Mesothelial cell of epicardium (in vitro differentiated cells): ENCODE measurements at regions not wholly inside any gene's neighbourhood (a gene's known extent, or its start where the extent isn't known, plus 50 kb on each side); places are given as distances from the start of the nearest gene placed in this dataset.

Experiments
- DNase-seq, 2 experiments: peaks; one replicate each; pipeline ENCODE4 v3.0.0; 2021; ENCODE audit warnings: low spot score in 2 of 2; ENCODE audit not compliant: unreplicated experiment in 2 of 2
- H3K27ac Mint-ChIP-seq: 2 replicates; pipeline ENCODE4 v1.8.0; 2021; ENCODE audit warnings: mixed read lengths
- H3K27me3 Mint-ChIP-seq: 2 replicates; pipeline ENCODE4 v1.8.0; 2021; ENCODE audit warnings: low read depth, mixed read lengths
- H3K36me3 Mint-ChIP-seq: 2 replicates; pipeline ENCODE4 v1.8.0; 2021; ENCODE audit warnings: mixed read lengths
- H3K4me1 Mint-ChIP-seq: 2 replicates; pipeline ENCODE4 v1.8.0; 2021; ENCODE audit warnings: mixed read lengths
- H3K4me3 Mint-ChIP-seq: 2 replicates; pipeline ENCODE4 v1.8.0; 2021; ENCODE audit warnings: mild to moderate bottlenecking, moderate library complexity, mixed read lengths
- H3K9me3 Mint-ChIP-seq: 2 replicates; pipeline ENCODE4 v1.8.0; 2021; ENCODE audit warnings: mixed read lengths
- CTCF ChIP-seq: fragments of 200-600 bp; sonication (generic); IDR thresholded peaks from one replicate; pipeline ENCODE4 v1.5.0; 2021; ENCODE audit warnings: antibody characterized with exemption; ENCODE audit not compliant: unreplicated experiment

- Mint-ChIP-seq H3K9me3 (no peaks in the 10 kb centered on the region), H3K4me3 (no peak overlapping the region), H3K27ac (no peak overlapping the region), H3K4me1 (peaks cover 22% of the 10 kb centered on the region), H3K27me3 (peaks cover 3% of the 10 kb centered on the region), H3K36me3 (no peaks in the 10 kb centered on the region)
- DNase-seq: no peak
- TF ChIP-seq CTCF: peak; percentile 80
Observed at GRCh38 chr2:106572541-106573450, 85.6 kb downstream of the CD8B2 start.

GRCh38 chr2:106573773-106574172 is 86.6 kb downstream of the CD8B2 start:
- H3K27ac Mint-ChIP-seq: no peak overlapping the region
- H3K27me3 Mint-ChIP-seq: peaks cover 3% of the 10 kb centered on the region

GRCh38 chr2:106575955-106576354 is 88.8 kb downstream of the CD8B2 start:
- Mint-ChIP-seq H3K9me3 (no peaks in the 10 kb centered on the region), H3K4me1 (peaks cover 50% of the 10 kb centered on the region), H3K4me3 (no peak overlapping the region), H3K27me3 (peaks cover 4% of the 10 kb centered on the region), H3K27ac (peak overlapping the region; percentile 96), H3K36me3 (no peaks in the 10 kb centered on the region)
- peak; percentile 47 to 67 for DNase-seq
- TF ChIP-seq CTCF: no peak

More at GRCh38 chr2:106573773-106574172, 86.6 kb downstream of the CD8B2 start:
- peaks cover 32% of the 10 kb centered on the region for H3K4me1 Mint-ChIP-seq
- H3K4me3 Mint-ChIP-seq: no peak overlapping the region
- TF ChIP-seq CTCF: no peak
- no peaks in the 10 kb centered on the region for H3K9me3 Mint-ChIP-seq
- no peaks in the 10 kb centered on the region for H3K36me3 Mint-ChIP-seq
- no peak for DNase-seq

GRCh38 chr2:106577255-106577651 is 90.1 kb downstream of the CD8B2 start:
- no peak for DNase-seq
- H3K27me3 Mint-ChIP-seq: peaks cover 2% of the 10 kb centered on the region
- no peak for TF ChIP-seq CTCF
- no peaks in the 10 kb centered on the region for H3K36me3 Mint-ChIP-seq
- peaks cover 62% of the 10 kb centered on the region for H3K4me1 Mint-ChIP-seq
- H3K4me3 Mint-ChIP-seq: no peak overlapping the region
- H3K27ac Mint-ChIP-seq: peak overlapping the region; percentile 84
- H3K9me3 Mint-ChIP-seq: no peaks in the 10 kb centered on the region

- Mint-ChIP-seq H3K27me3 (peaks cover 3% of the 10 kb centered on the region), H3K27ac (no peak overlapping the region), H3K4me1 (peaks cover 67% of the 10 kb centered on the region), H3K4me3 (no peak overlapping the region), H3K36me3 (no peaks in the 10 kb centered on the region), H3K9me3 (no peaks in the 10 kb centered on the region)
- no peak for TF ChIP-seq CTCF
- DNase-seq: no peak
Observed at GRCh38 chr2:106579750-106580197, 92.6 kb downstream of the CD8B2 start.
